ENCODE measurements at regions not wholly inside any gene's neighbourhood (a gene's known extent, or its start where the extent isn't known, plus 50 kb on each side); places are given as distances from the start of the nearest gene placed in this dataset.

DNA sequence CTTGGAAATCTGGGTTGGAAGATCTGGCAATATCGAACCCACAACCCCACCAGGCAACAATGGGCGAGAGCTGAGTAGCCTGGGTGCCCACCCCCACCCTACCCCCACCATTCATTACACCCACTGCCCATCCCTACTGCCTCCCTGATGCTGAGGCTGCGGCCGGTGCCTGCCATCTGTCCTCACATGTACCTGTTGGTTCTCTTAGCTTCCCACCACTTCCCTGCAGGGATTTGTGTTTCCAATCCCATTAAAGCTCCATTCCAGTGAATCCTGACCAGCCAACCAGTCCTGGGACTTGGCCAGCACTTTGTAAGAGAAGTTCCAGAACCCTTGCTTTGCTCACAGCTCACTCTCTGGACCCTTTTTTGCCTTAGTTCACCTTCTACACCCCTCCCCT lies 163.0 kb upstream of the SH3BP4 start:
- Histone ChIP-seq H3K9me3 (peaks cover 0 to 3% of the 10 kb centered on the region in 2 donors), H3K27me3 (no peaks in the 10 kb centered on the region), H3K4me1 (no peaks in the 10 kb centered on the region), H3K36me3 (no peaks in the 10 kb centered on the region), H3K4me3 (no peak overlapping the region), H3K27ac (no peak overlapping the region)
- ATAC-seq (no peak), DNase-seq (no peak)
- TF ChIP-seq, protein P1, sequence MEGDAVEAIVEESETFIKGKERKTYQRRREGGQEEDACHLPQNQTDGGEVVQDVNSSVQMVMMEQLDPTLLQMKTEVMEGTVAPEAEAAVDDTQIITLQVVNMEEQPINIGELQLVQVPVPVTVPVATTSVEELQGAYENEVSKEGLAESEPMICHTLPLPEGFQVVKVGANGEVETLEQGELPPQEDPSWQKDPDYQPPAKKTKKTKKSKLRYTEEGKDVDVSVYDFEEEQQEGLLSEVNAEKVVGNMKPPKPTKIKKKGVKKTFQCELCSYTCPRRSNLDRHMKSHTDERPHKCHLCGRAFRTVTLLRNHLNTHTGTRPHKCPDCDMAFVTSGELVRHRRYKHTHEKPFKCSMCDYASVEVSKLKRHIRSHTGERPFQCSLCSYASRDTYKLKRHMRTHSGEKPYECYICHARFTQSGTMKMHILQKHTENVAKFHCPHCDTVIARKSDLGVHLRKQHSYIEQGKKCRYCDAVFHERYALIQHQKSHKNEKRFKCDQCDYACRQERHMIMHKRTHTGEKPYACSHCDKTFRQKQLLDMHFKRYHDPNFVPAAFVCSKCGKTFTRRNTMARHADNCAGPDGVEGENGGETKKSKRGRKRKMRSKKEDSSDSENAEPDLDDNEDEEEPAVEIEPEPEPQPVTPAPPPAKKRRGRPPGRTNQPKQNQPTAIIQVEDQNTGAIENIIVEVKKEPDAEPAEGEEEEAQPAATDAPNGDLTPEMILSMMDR (IDR thresholded peaks at IDR 0.05), result no peak
- intact Hi-C loops (cut with DNase I), result no loop called here

DNA sequence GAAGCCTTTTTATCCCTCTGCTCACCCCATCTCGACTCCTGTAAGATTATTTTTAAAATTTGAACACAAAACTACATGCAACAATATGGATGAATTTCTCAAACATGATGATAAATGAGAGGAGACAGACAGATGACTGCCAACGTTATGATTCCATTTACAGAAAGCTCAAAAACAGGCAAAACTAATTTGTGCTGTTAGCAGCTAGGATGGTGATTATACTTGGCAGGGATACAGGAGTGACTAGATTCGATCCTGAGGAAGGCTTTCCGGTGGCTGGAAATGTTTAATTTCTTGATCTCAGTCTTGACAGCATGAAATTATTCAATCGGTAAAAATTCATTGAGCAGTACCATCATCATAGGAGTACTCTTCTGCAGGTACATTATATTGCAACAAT lies 163.4 kb upstream of the SH3BP4 start:
- no peak for DNase-seq
- H3K27ac ChIP-seq, result no peak overlapping the region
- H3K9me3 ChIP-seq, result peaks cover 0 to 8% of the 10 kb centered on the region in 2 donors
- no peaks in the 10 kb centered on the region for H3K4me1 ChIP-seq
- TF ChIP-seq, protein P1 (IDR thresholded peaks at IDR 0.05), result no peak
- no peaks in the 10 kb centered on the region for H3K27me3 ChIP-seq
- intact Hi-C loops (cut with DNase I), result no loop called here
- H3K36me3 ChIP-seq, result no peaks in the 10 kb centered on the region
- ATAC-seq, result no peak
- H3K4me3 ChIP-seq, result no peak overlapping the region

DNA sequence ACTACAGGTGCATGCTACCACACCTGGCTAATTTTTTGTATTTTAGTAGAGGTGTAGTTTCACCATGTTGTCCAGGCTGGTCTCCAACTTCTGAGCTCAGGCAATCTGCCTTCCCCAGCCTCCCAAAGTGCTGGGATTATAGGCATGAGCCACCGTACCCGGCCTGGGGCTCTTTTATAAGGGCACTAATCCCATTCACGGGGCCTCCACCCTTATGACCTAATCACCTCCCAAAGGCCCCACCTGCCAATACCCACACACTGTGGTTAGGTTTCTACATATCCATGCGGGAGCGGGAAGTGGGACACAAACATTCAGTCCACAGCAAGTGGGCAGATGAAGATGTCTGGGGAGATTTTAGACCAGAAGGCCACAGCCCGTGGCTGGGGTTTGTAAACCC lies 164.7 kb upstream of the SH3BP4 start:
- no peak overlapping the region for H3K4me3 ChIP-seq
- intact Hi-C loops (cut with DNase I), result no loop called here
- TF ChIP-seq, protein P1 (IDR thresholded peaks at IDR 0.05), result no peak
- DNase-seq, result no peak
- H3K36me3 ChIP-seq, result no peaks in the 10 kb centered on the region
- no peaks in the 10 kb centered on the region for H3K27me3 ChIP-seq
- peaks cover 0 to 21% of the 10 kb centered on the region in 2 donors for H3K9me3 ChIP-seq
- no peak overlapping the region for H3K27ac ChIP-seq
- no peak for ATAC-seq
- no peaks in the 10 kb centered on the region for H3K4me1 ChIP-seq

DNA sequence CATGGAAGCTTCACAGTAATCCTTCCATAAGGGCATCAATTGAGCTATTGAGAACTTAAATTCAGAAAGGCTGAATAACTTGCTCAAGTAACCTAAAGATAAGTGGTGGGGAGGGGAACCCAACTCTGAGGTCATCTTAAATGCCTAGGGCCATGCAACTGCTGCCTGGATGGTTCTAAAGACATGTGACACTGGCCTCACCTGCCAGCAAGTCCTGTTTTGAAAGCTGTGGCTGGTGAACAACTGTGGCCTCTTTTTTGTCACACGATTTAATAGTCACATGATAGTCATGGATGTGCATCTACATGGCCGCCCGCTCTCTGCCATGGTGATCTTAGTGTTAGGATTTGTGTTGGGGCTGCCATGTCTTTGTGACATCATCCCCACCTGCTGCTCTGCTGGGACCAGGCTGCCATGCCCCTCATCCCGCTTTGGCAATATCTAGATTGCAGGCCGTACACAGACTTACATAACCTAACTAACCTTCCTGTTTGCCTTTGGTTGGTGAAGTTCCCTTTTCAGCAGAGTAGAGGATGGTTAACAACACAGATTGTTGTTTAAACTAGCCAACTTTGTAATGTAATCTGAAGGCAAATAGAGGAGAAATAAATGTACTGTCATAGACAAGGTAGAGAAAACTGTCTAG lies 177.9 kb upstream of the SH3BP4 start:
- no peaks in the 10 kb centered on the region for H3K36me3 ChIP-seq
- no peak overlapping the region for H3K4me3 ChIP-seq
- intact Hi-C loops (cut with DNase I), result no loop called here
- TF ChIP-seq, protein P1 (IDR thresholded peaks at IDR 0.05), result no peak
- H3K27ac ChIP-seq, result no peak overlapping the region
- ATAC-seq, result no peak
- H3K27me3 ChIP-seq, result no peaks in the 10 kb centered on the region
- no peaks in the 10 kb centered on the region for H3K4me1 ChIP-seq
- DNase-seq, result no peak
- H3K9me3 ChIP-seq, result no peaks in the 10 kb centered on the region

DNA sequence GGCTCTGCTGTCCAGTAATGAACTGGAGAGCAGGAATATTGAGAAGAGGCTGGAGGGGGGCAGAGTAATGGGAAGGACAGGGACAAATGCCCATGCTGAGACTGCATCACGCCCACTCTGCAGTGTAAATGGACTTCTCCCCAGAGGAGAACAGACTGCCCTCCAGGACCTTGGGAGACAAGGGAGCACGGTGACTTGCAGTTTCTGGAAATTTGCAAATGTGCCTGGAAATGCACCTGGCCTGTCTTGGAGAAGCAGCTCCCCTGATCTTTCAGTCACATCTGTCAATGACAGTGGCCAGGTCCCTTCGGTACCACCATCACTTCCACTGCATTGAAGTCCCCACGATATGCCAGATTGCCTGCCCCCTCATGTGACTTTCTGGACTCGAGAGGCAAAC lies 178.7 kb upstream of the SH3BP4 start:
- no peaks in the 10 kb centered on the region for H3K36me3 ChIP-seq
- no peak overlapping the region for H3K27ac ChIP-seq
- DNase-seq, result no peak
- ATAC-seq, result no peak
- intact Hi-C loops (cut with DNase I), result no loop called here
- H3K4me3 ChIP-seq, result no peak overlapping the region
- no peaks in the 10 kb centered on the region for H3K4me1 ChIP-seq
- TF ChIP-seq, protein P1 (IDR thresholded peaks at IDR 0.05), result no peak
- H3K9me3 ChIP-seq, result no peaks in the 10 kb centered on the region
- no peaks in the 10 kb centered on the region for H3K27me3 ChIP-seq

Data from left lung (tissue), 4 donors.